Fibroblast of lung (primary cell): ENCODE measurements at regions not wholly inside any gene's neighbourhood (a gene's known extent, or its start where the extent isn't known, plus 50 kb on each side); places are given as distances from the start of the nearest gene placed in this dataset.

Source experiments
- DNase-seq, 2 donors: peaks; one replicate each; pipeline versions ENCODE4 v3.0.0 to v3.0.0-alpha.2; 2010; ENCODE audit warnings: low read depth in 2 of 2
- H2AFZ ChIP-seq: 2 replicates; pipeline ENCODE4 v1.5.1; 2012; ENCODE audit warnings: low read length, control low read depth, inconsistent platforms
- H3K27ac ChIP-seq: 2 replicates; pipeline ENCODE4 v1.5.1; 2011; ENCODE audit warnings: low read length, control low read depth; ENCODE audit not compliant: insufficient read depth
- H3K27me3 ChIP-seq: 2 replicates; pipeline ENCODE4 v1.5.1; 2011; ENCODE audit warnings: mild to moderate bottlenecking, low read length; ENCODE audit not compliant: control insufficient read depth, insufficient read depth
- H3K36me3 ChIP-seq: 2 replicates; pipeline ENCODE4 v1.5.1; 2011; ENCODE audit warnings: low read length; ENCODE audit not compliant: control insufficient read depth, insufficient read depth
- H3K4me1 ChIP-seq: 2 replicates; pipeline ENCODE4 v1.5.1; 2011; ENCODE audit warnings: low read length; ENCODE audit not compliant: control insufficient read depth, insufficient read depth; ENCODE audit errors: extremely low read depth
- H3K4me2 ChIP-seq: 2 replicates; pipeline ENCODE4 v1.5.1; 2011; ENCODE audit warnings: low read length, control low read depth; ENCODE audit not compliant: insufficient read depth; ENCODE audit errors: extremely low read depth
- H3K4me3 ChIP-seq, 4 experiments: fragments of 200-600 bp in 1 of 4; sonication (generic) in 1 of 4; replicated peaks in 1 of 4; 2 replicates each; pipeline ENCODE4 v1.5.1; 2011 to 2016; ENCODE audit warnings: low read length in 4 of 4, low read depth in 3 of 4, mild to moderate bottlenecking in 3 of 4, control low read depth in 2 of 4, inconsistent platforms in 1 of 4, mixed read lengths in 1 of 4; ENCODE audit not compliant: insufficient read depth in 1 of 4; ENCODE audit errors: control extremely low read depth in 1 of 4
- H3K79me2 ChIP-seq: 2 replicates; pipeline ENCODE4 v1.5.1; 2012; ENCODE audit warnings: mild to moderate bottlenecking, low read length, inconsistent platforms; ENCODE audit not compliant: control insufficient read depth, insufficient read depth
- H3K9ac ChIP-seq: 2 replicates; pipeline ENCODE4 v1.5.1; 2011; ENCODE audit warnings: mild to moderate bottlenecking, low read length, control low read depth; ENCODE audit not compliant: insufficient read depth
- H3K9me3 ChIP-seq: 2 replicates; pipeline ENCODE4 v1.5.1; 2012; ENCODE audit warnings: low read depth, low read length; ENCODE audit not compliant: control insufficient read depth, insufficient read depth
- H4K20me1 ChIP-seq: 2 replicates; pipeline ENCODE4 v1.5.1; 2011; ENCODE audit warnings: low read length; ENCODE audit not compliant: control insufficient read depth, insufficient read depth; ENCODE audit errors: extremely low read depth
- CTCF ChIP-seq, 2 donors: IDR thresholded peaks in 1 of 2; conservative IDR thresholded peaks in 1 of 2; 1 replicate in 1 of 2; 2 replicates in 1 of 2; pipeline ENCODE4 v1.5.1; 2011 to 2012; ENCODE audit warnings: low read length in 2 of 2, control low read depth in 1 of 2, inconsistent platforms in 1 of 2, low read depth in 1 of 2, mild to moderate bottlenecking in 1 of 2
- EZH2 ChIP-seq: IDR thresholded peaks from 2 replicates; pipeline ENCODE4 v1.5.1; 2012; ENCODE audit warnings: low read length, control low read depth, mild to moderate bottlenecking; ENCODE audit errors: missing control alignments

- Histone ChIP-seq H3K36me3 (no peaks in the 10 kb centered on the region), H3K4me3 (no peak overlapping the region), H4K20me1 (no peaks in the 10 kb centered on the region), H2AFZ (no peak overlapping the region), H3K79me2 (no peaks in the 10 kb centered on the region), H3K4me1 (no peaks in the 10 kb centered on the region), H3K27ac (no peak overlapping the region), H3K9me3 (no peaks in the 10 kb centered on the region), H3K27me3 (no peaks in the 10 kb centered on the region), H3K4me2 (no peak overlapping the region), H3K9ac (no peak overlapping the region)
- no peak for DNase-seq
- TF ChIP-seq EZH2 (no peak), CTCF (conservative IDR thresholded peaks at IDR 0.05 in 1 of 2, IDR thresholded peaks at IDR 0.05 in 1 of 2; ENCODE audit: low read depth in 1 of 2, low read length in 2 of 2) (no peak)
These were observed 77.4 kb upstream of the MAD2L1 start for GRCh38 chr4:120144041-120144440.

- Histone ChIP-seq H3K27ac (no peak overlapping the region), H3K4me3 (no peak overlapping the region), H4K20me1 (no peaks in the 10 kb centered on the region), H3K4me2 (no peak overlapping the region), H2AFZ (no peak overlapping the region), H3K79me2 (no peaks in the 10 kb centered on the region), H3K4me1 (no peaks in the 10 kb centered on the region), H3K9me3 (no peaks in the 10 kb centered on the region), H3K27me3 (no peaks in the 10 kb centered on the region), H3K9ac (no peak overlapping the region), H3K36me3 (no peaks in the 10 kb centered on the region)
- TF ChIP-seq CTCF (conservative IDR thresholded peaks at IDR 0.05 in 1 of 2, IDR thresholded peaks at IDR 0.05 in 1 of 2; ENCODE audit: low read depth in 1 of 2, low read length in 2 of 2) = no peak
- TF ChIP-seq EZH2 = no peak
- DNase-seq = peak in 1 of 2 donors; percentile 5
These were observed 72.7 kb upstream of the MAD2L1 start for GRCh38 chr4:120139392-120139791.

GRCh38 chr4:120132935-120133334, 66.3 kb upstream of the MAD2L1 start:
- no peaks in the 10 kb centered on the region for H3K9me3 ChIP-seq
- no peaks in the 10 kb centered on the region for H3K4me1 ChIP-seq
- H3K9ac ChIP-seq = no peak overlapping the region
- H4K20me1 ChIP-seq = no peaks in the 10 kb centered on the region
- H3K27ac ChIP-seq = no peak overlapping the region
- H3K4me2 ChIP-seq = no peak overlapping the region
- H2AFZ ChIP-seq = peak overlapping the region; percentile 42
- no peaks in the 10 kb centered on the region for H3K36me3 ChIP-seq
- DNase-seq = peak in 1 of 2 donors; percentile 46
- H3K79me2 ChIP-seq = no peaks in the 10 kb centered on the region
- H3K4me3 ChIP-seq = no peak overlapping the region
- TF ChIP-seq CTCF (conservative IDR thresholded peaks at IDR 0.05 in 1 of 2, IDR thresholded peaks at IDR 0.05 in 1 of 2; ENCODE audit: low read depth in 1 of 2, low read length in 2 of 2) = no peak
- no peak for TF ChIP-seq EZH2
- H3K27me3 ChIP-seq = no peaks in the 10 kb centered on the region
